Suprapubic skin (tissue), 4 donors: ENCODE measurements at regions not wholly inside any gene's neighbourhood (a gene's known extent, or its start where the extent isn't known, plus 50 kb on each side); places are given as distances from the start of the nearest gene placed in this dataset.

ENCODE experiments used
- DNase-seq, 2 donors: peaks; one replicate each; pipeline ENCODE4 v3.0.0-alpha.2; 2019; ENCODE audit warnings: low spot score in 2 of 2
- H3K27ac ChIP-seq: fragments of 200-600 bp; sonication (generic); one replicate; pipeline ENCODE4 v1.5.1; 2019
- H3K27me3 ChIP-seq: fragments of 200-600 bp; sonication (generic); one replicate; pipeline ENCODE4 v1.5.1; 2019
- H3K36me3 ChIP-seq: fragments of 200-600 bp; sonication (generic); one replicate; pipeline ENCODE4 v1.5.1; 2019
- H3K4me1 ChIP-seq: fragments of 200-600 bp; sonication (generic); one replicate; pipeline ENCODE4 v1.5.1; 2019
- H3K4me3 ChIP-seq: fragments of 200-600 bp; sonication (generic); one replicate; pipeline ENCODE4 v1.5.1; 2019; ENCODE audit warnings: mild to moderate bottlenecking
- H3K9me3 ChIP-seq: fragments of 200-600 bp; sonication (generic); one replicate; pipeline ENCODE4 v1.5.1; 2019
- CTCF ChIP-seq, 2 donors: fragments of 200-600 bp in 1 of 2; fragments of 450-650 bp in 1 of 2; sonication (generic) in 1 of 2; IDR thresholded peaks; one replicate each; pipeline ENCODE4 v1.5.1; 2016 to 2019; ENCODE audit warnings: antibody characterized with exemption in 2 of 2, mild to moderate bottlenecking in 1 of 2, moderate library complexity in 1 of 2
- EP300 ChIP-seq: sonication (generic); formaldehyde crosslinking; IDR thresholded peaks from one replicate; pipeline ENCODE4 v1.6.1; 2017; ENCODE audit warnings: antibody characterized with exemption
- POLR2A ChIP-seq, 2 donors: fragments of 450-650 bp; IDR thresholded peaks; one replicate each; pipeline ENCODE4 v1.6.1; 2017; ENCODE audit warnings: antibody characterized with exemption in 2 of 2, mild to moderate bottlenecking in 2 of 2, moderate library complexity in 2 of 2
- POLR2AphosphoS5 ChIP-seq, 3 donors: sonication (generic); formaldehyde crosslinking; IDR thresholded peaks; one replicate each; pipeline ENCODE4 v1.6.1; 2017; ENCODE audit warnings: antibody characterized with exemption in 3 of 3
- WGBS: methylation state at CpG from one replicate; pipeline ENCODE4 v1.1.5; 2018; 5-methylcytosine and 5-hydroxymethylcytosine counted together

- H3K27ac ChIP-seq = no peak overlapping the region
- no peak overlapping the region for H3K4me3 ChIP-seq
- no peaks in the 10 kb centered on the region for H3K27me3 ChIP-seq
- TF ChIP-seq EP300 (no peak), POLR2AphosphoS5 (IDR thresholded peaks at IDR 0.05) (no peak), CTCF (IDR thresholded peaks at IDR 0.05) (no peak), POLR2A (IDR thresholded peaks at IDR 0.05) (no peak)
- 77% methylated on average over 15 of the region's 24 CpGs for WGBS
- peaks cover 4% of the 10 kb centered on the region for H3K4me1 ChIP-seq
- no peaks in the 10 kb centered on the region for H3K9me3 ChIP-seq
- H3K36me3 ChIP-seq = no peaks in the 10 kb centered on the region
- no peak for DNase-seq
Measured at GRCh38 chr9:129557192-129558036, 63.5 kb downstream of the C9orf50 start.

- no peak for DNase-seq
- TF ChIP-seq CTCF (IDR thresholded peaks at IDR 0.05) (no peak), EP300 (no peak), POLR2AphosphoS5 (IDR thresholded peaks at IDR 0.05) (no peak), POLR2A (IDR thresholded peaks at IDR 0.05) (no peak)
- no peak overlapping the region for H3K4me3 ChIP-seq
- WGBS = 92% methylated on average over 12 of the region's 12 CpGs
- no peak overlapping the region for H3K27ac ChIP-seq
- H3K4me1 ChIP-seq = peaks cover 1% of the 10 kb centered on the region
- no peaks in the 10 kb centered on the region for H3K36me3 ChIP-seq
- no peaks in the 10 kb centered on the region for H3K9me3 ChIP-seq
- no peaks in the 10 kb centered on the region for H3K27me3 ChIP-seq
Measured at GRCh38 chr9:129556491-129557191, 64.3 kb downstream of the C9orf50 start.

GRCh38 chr9:129555512-129556215, 65.2 kb downstream of the C9orf50 start:
- DNase-seq = no peak
- no peaks in the 10 kb centered on the region for H3K27me3 ChIP-seq
- TF ChIP-seq POLR2AphosphoS5 (IDR thresholded peaks at IDR 0.05) (no peak), CTCF (IDR thresholded peaks at IDR 0.05) (no peak), POLR2A (IDR thresholded peaks at IDR 0.05) (no peak), EP300 (no peak)
- no peaks in the 10 kb centered on the region for H3K9me3 ChIP-seq
- no peaks in the 10 kb centered on the region for H3K36me3 ChIP-seq
- 73% methylated on average over 14 of the region's 14 CpGs for WGBS
- no peak overlapping the region for H3K4me3 ChIP-seq
- H3K27ac ChIP-seq = no peak overlapping the region
- peaks cover 1% of the 10 kb centered on the region for H3K4me1 ChIP-seq

- no peak overlapping the region for H3K27ac ChIP-seq
- no peak overlapping the region for H3K4me3 ChIP-seq
- no peak for DNase-seq
- TF ChIP-seq CTCF (IDR thresholded peaks at IDR 0.05) (no peak), POLR2A (IDR thresholded peaks at IDR 0.05) (no peak), EP300 (no peak), POLR2AphosphoS5 (IDR thresholded peaks at IDR 0.05) (no peak)
- H3K9me3 ChIP-seq = no peaks in the 10 kb centered on the region
- WGBS = 78% methylated on average over 4 of the region's 5 CpGs
- no peaks in the 10 kb centered on the region for H3K36me3 ChIP-seq
- no peaks in the 10 kb centered on the region for H3K27me3 ChIP-seq
- H3K4me1 ChIP-seq = peaks cover 11% of the 10 kb centered on the region
Measured at GRCh38 chr9:129554649-129555048, 66.3 kb downstream of the C9orf50 start.

GRCh38 chr9:129553277-129553676, 67.6 kb downstream of the C9orf50 start:
- H3K36me3 ChIP-seq = no peaks in the 10 kb centered on the region
- H3K27me3 ChIP-seq = no peaks in the 10 kb centered on the region
- DNase-seq = peak in 1 of 2 donors; percentile 14
- H3K9me3 ChIP-seq = no peaks in the 10 kb centered on the region
- WGBS = 85% methylated on average over 5 of the region's 5 CpGs
- no peak overlapping the region for H3K4me3 ChIP-seq
- peaks cover 22% of the 10 kb centered on the region for H3K4me1 ChIP-seq
- H3K27ac ChIP-seq = no peak overlapping the region
- TF ChIP-seq EP300 (no peak), CTCF (IDR thresholded peaks at IDR 0.05) (no peak), POLR2AphosphoS5 (IDR thresholded peaks at IDR 0.05) (no peak), POLR2A (IDR thresholded peaks at IDR 0.05) (no peak)
